ENCODE measurements at regions not wholly inside any gene's neighbourhood (a gene's known extent, or its start where the extent isn't known, plus 50 kb on each side); places are given as distances from the start of the nearest gene placed in this dataset.
A peak's percentile ranks its signal among the peaks of the same experiment; 100 is the strongest.

DNA sequence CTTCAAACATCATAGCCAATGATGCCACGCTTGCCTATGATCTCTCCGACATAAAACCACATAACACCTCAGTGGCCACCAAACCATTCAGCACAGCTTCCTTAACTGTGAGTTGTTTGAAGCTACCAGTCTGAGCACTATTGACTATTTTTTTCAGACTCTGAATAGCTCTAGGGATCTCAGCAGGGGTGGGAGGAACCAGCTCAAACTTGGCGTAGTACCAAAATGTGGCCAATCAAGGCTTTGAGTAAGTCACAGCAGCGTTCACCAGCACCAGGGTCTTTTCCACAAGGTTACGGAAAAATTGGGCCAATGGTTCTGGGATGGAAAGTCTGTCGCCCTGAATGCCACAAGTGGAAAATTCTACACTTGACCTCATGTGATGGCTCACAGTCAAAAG is 70.6 kb downstream of the SMPDL3A start:
- no peak for TF ChIP-seq TEAD4 (IDR thresholded peaks at IDR 0.05)

- no peak for TF ChIP-seq FOXM1 (IDR thresholded peaks at IDR 0.05; ENCODE audit: borderline replicate concordance, low read depth)
- no peak for TF ChIP-seq EP300 (IDR thresholded peaks at IDR 0.05; ENCODE audit: borderline replicate concordance)
- no peak for TF ChIP-seq TCF12 (IDR thresholded peaks at IDR 0.05; ENCODE audit: low read depth)
- no peak for TF ChIP-seq CEBPB (IDR thresholded peaks at IDR 0.05)
- TF ChIP-seq, protein P1, sequence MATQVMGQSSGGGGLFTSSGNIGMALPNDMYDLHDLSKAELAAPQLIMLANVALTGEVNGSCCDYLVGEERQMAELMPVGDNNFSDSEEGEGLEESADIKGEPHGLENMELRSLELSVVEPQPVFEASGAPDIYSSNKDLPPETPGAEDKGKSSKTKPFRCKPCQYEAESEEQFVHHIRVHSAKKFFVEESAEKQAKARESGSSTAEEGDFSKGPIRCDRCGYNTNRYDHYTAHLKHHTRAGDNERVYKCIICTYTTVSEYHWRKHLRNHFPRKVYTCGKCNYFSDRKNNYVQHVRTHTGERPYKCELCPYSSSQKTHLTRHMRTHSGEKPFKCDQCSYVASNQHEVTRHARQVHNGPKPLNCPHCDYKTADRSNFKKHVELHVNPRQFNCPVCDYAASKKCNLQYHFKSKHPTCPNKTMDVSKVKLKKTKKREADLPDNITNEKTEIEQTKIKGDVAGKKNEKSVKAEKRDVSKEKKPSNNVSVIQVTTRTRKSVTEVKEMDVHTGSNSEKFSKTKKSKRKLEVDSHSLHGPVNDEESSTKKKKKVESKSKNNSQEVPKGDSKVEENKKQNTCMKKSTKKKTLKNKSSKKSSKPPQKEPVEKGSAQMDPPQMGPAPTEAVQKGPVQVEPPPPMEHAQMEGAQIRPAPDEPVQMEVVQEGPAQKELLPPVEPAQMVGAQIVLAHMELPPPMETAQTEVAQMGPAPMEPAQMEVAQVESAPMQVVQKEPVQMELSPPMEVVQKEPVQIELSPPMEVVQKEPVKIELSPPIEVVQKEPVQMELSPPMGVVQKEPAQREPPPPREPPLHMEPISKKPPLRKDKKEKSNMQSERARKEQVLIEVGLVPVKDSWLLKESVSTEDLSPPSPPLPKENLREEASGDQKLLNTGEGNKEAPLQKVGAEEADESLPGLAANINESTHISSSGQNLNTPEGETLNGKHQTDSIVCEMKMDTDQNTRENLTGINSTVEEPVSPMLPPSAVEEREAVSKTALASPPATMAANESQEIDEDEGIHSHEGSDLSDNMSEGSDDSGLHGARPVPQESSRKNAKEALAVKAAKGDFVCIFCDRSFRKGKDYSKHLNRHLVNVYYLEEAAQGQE (IDR thresholded peaks at IDR 0.05; ENCODE audit: low read depth) = no peak
- TF ChIP-seq, protein P2, sequence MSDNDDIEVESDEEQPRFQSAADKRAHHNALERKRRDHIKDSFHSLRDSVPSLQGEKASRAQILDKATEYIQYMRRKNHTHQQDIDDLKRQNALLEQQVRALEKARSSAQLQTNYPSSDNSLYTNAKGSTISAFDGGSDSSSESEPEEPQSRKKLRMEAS (IDR thresholded peaks at IDR 0.05) = no peak
- TF ChIP-seq NFIC (IDR thresholded peaks at IDR 0.05) = no peak
- TF ChIP-seq YY1 (IDR thresholded peaks at IDR 0.05; ENCODE audit: low read depth) = no peak
- no peak for TF ChIP-seq CREB1 (IDR thresholded peaks at IDR 0.05; ENCODE audit: low read depth)
- no peak for TF ChIP-seq TAF1 (IDR thresholded peaks at IDR 0.05; ENCODE audit: low read depth)
- TF ChIP-seq EGR1 (IDR thresholded peaks at IDR 0.05) = no peak
- TF ChIP-seq RAD21 (IDR thresholded peaks at IDR 0.05; ENCODE audit: low read depth) = no peak
- no peak for TF ChIP-seq ZBTB7A (IDR thresholded peaks at IDR 0.05; ENCODE audit: low read depth)
- TF ChIP-seq, protein P3, sequence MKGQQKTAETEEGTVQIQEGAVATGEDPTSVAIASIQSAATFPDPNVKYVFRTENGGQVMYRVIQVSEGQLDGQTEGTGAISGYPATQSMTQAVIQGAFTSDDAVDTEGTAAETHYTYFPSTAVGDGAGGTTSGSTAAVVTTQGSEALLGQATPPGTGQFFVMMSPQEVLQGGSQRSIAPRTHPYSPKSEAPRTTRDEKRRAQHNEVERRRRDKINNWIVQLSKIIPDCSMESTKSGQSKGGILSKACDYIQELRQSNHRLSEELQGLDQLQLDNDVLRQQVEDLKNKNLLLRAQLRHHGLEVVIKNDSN (IDR thresholded peaks at IDR 0.05) = no peak
- TF ChIP-seq TEAD4 (IDR thresholded peaks at IDR 0.05) = no peak
These were observed 72.5 kb downstream of the SMPDL3A start for GRCh38 chr6:122861594-122861993.

GRCh38 chr6:122868137-122868536 is 79.1 kb downstream of the SMPDL3A start:
- TF ChIP-seq, protein P3 (IDR thresholded peaks at IDR 0.05) = no peak
- TF ChIP-seq EGR1 (IDR thresholded peaks at IDR 0.05) (no peak), CREB1 (IDR thresholded peaks at IDR 0.05; ENCODE audit: low read depth) (no peak), NFIC (IDR thresholded peaks at IDR 0.05) (no peak), EP300 (IDR thresholded peaks at IDR 0.05; ENCODE audit: borderline replicate concordance) (no peak), TAF1 (IDR thresholded peaks at IDR 0.05; ENCODE audit: low read depth) (no peak), YY1 (IDR thresholded peaks at IDR 0.05; ENCODE audit: low read depth) (no peak), RAD21 (IDR thresholded peaks at IDR 0.05; ENCODE audit: low read depth) (no peak), TEAD4 (IDR thresholded peaks at IDR 0.05) (no peak), TCF12 (IDR thresholded peaks at IDR 0.05; ENCODE audit: low read depth) (no peak), CEBPB (IDR thresholded peaks at IDR 0.05) (no peak), ZBTB7A (IDR thresholded peaks at IDR 0.05; ENCODE audit: low read depth) (no peak), FOXM1 (IDR thresholded peaks at IDR 0.05; ENCODE audit: borderline replicate concordance, low read depth) (no peak)
- TF ChIP-seq, protein P1 (IDR thresholded peaks at IDR 0.05; ENCODE audit: low read depth) = no peak
- TF ChIP-seq, protein P2 (IDR thresholded peaks at IDR 0.05) = no peak

GRCh38 chr6:122869437-122870024 is 80.5 kb downstream of the SMPDL3A start:
- TF ChIP-seq YY1 (IDR thresholded peaks at IDR 0.05; ENCODE audit: low read depth) (no peak), CREB1 (IDR thresholded peaks at IDR 0.05; ENCODE audit: low read depth) (no peak), TEAD4 (IDR thresholded peaks at IDR 0.05) (no peak), FOXM1 (IDR thresholded peaks at IDR 0.05; ENCODE audit: borderline replicate concordance, low read depth) (no peak), CEBPB (IDR thresholded peaks at IDR 0.05) (peak; percentile 93), RAD21 (IDR thresholded peaks at IDR 0.05; ENCODE audit: low read depth) (peak; percentile 75)
- TF ChIP-seq, protein P2 (IDR thresholded peaks at IDR 0.05) = no peak

DNA sequence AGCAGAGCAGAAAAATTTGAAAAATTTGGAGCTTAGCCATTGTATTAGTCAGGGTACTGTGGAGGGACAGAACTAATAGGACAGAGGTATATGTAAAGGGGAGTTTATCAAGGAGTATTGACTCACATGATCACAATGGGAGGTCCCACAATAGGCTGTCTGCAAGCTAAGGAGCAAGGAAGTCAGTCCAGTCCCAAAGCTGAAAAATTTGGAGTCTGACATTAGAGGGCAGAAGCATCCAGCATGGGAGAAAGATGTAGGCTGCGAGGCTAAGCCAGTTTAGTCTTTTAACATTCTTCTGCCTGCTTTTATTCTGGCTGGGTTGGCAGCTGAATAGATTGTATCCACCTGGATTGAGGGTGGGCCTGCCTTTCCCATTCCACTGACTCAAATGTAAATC is 82.0 kb downstream of the SMPDL3A start:
- TF ChIP-seq, protein P2 (IDR thresholded peaks at IDR 0.05) = no peak
- no peak for TF ChIP-seq NFIC (IDR thresholded peaks at IDR 0.05)
- no peak for TF ChIP-seq YY1 (IDR thresholded peaks at IDR 0.05; ENCODE audit: low read depth)
- TF ChIP-seq, protein P1 (IDR thresholded peaks at IDR 0.05; ENCODE audit: low read depth) = no peak
- no peak for TF ChIP-seq CREB1 (IDR thresholded peaks at IDR 0.05; ENCODE audit: low read depth)
- TF ChIP-seq CEBPB (IDR thresholded peaks at IDR 0.05) = no peak
- TF ChIP-seq EP300 (IDR thresholded peaks at IDR 0.05; ENCODE audit: borderline replicate concordance) = no peak
- TF ChIP-seq EGR1 (IDR thresholded peaks at IDR 0.05) = no peak
- no peak for TF ChIP-seq TEAD4 (IDR thresholded peaks at IDR 0.05)
- TF ChIP-seq ZBTB7A (IDR thresholded peaks at IDR 0.05; ENCODE audit: low read depth) = no peak
